Progenitor cell of endocrine pancreas (in vitro differentiated cells): ENCODE measurements at regions not wholly inside any gene's neighbourhood (a gene's known extent, or its start where the extent isn't known, plus 50 kb on each side); places are given as distances from the start of the nearest gene placed in this dataset.

Source experiments
- DNase-seq: peaks from one replicate; pipeline ENCODE4 v3.0.0; 2021; ENCODE audit warnings: low spot score; ENCODE audit not compliant: unreplicated experiment
- H3K27ac Mint-ChIP-seq: 2 replicates; pipeline ENCODE4 v1.8.0; 2021; ENCODE audit warnings: mild to moderate bottlenecking, moderate library complexity, mixed read lengths
- H3K27me3 Mint-ChIP-seq: 2 replicates; pipeline ENCODE4 v1.8.0; 2021; ENCODE audit warnings: mixed read lengths
- H3K36me3 Mint-ChIP-seq: 2 replicates; pipeline ENCODE4 v1.8.0; 2022; ENCODE audit warnings: mixed read lengths; ENCODE audit not compliant: insufficient read depth
- H3K4me1 Mint-ChIP-seq: 2 replicates; pipeline ENCODE4 v1.8.0; 2021; ENCODE audit warnings: low read depth, mixed read lengths
- H3K4me3 Mint-ChIP-seq: 2 replicates; pipeline ENCODE4 v1.8.0; 2021; ENCODE audit warnings: low read depth, mild to moderate bottlenecking, moderate library complexity, mixed read lengths
- H3K9me3 Mint-ChIP-seq: 2 replicates; pipeline ENCODE4 v1.8.0; 2021; ENCODE audit warnings: low read depth, mixed read lengths
- CTCF ChIP-seq: fragments of 200-600 bp; sonication (generic); IDR thresholded peaks from one replicate; pipeline ENCODE4 v1.5.0; 2021; ENCODE audit warnings: antibody characterized with exemption, mild to moderate bottlenecking; ENCODE audit not compliant: unreplicated experiment

GRCh38 chr2:163368655-163369054 is 367.2 kb downstream of the FIGN start:
- H3K36me3 Mint-ChIP-seq = no peaks in the 10 kb centered on the region
- no peak for TF ChIP-seq CTCF
- H3K27me3 Mint-ChIP-seq = no peaks in the 10 kb centered on the region
- no peak overlapping the region for H3K27ac Mint-ChIP-seq
- no peak overlapping the region for H3K4me3 Mint-ChIP-seq
- H3K4me1 Mint-ChIP-seq = peaks cover 4% of the 10 kb centered on the region
- H3K9me3 Mint-ChIP-seq = peaks cover 5% of the 10 kb centered on the region
- DNase-seq = no peak

GRCh38 chr2:163367825-163368582 is 367.8 kb downstream of the FIGN start:
- Mint-ChIP-seq H3K4me1 (peaks cover 4% of the 10 kb centered on the region), H3K36me3 (no peaks in the 10 kb centered on the region), H3K27me3 (no peaks in the 10 kb centered on the region), H3K9me3 (peaks cover 7% of the 10 kb centered on the region), H3K4me3 (no peak overlapping the region), H3K27ac (no peak overlapping the region)
- DNase-seq = no peak
- TF ChIP-seq CTCF = no peak

- H3K4me3 Mint-ChIP-seq = no peak overlapping the region
- TF ChIP-seq CTCF = no peak
- DNase-seq = no peak
- H3K27me3 Mint-ChIP-seq = no peaks in the 10 kb centered on the region
- peaks cover 15% of the 10 kb centered on the region for H3K9me3 Mint-ChIP-seq
- H3K4me1 Mint-ChIP-seq = peaks cover 4% of the 10 kb centered on the region
- H3K36me3 Mint-ChIP-seq = no peaks in the 10 kb centered on the region
- no peak overlapping the region for H3K27ac Mint-ChIP-seq
These were observed 371.1 kb downstream of the FIGN start for GRCh38 chr2:163364736-163365135.

GRCh38 chr2:163353551-163353950 is 382.3 kb downstream of the FIGN start:
- Mint-ChIP-seq H3K27ac (no peak overlapping the region), H3K36me3 (no peaks in the 10 kb centered on the region), H3K4me3 (no peak overlapping the region), H3K27me3 (peaks cover 7% of the 10 kb centered on the region), H3K9me3 (no peaks in the 10 kb centered on the region), H3K4me1 (peaks cover 10% of the 10 kb centered on the region)
- TF ChIP-seq CTCF = no peak
- DNase-seq = no peak

GRCh38 chr2:163351966-163352365 is 383.8 kb downstream of the FIGN start:
- no peak for DNase-seq
- H3K36me3 Mint-ChIP-seq = no peaks in the 10 kb centered on the region
- TF ChIP-seq CTCF = no peak
- peaks cover 20% of the 10 kb centered on the region for H3K4me1 Mint-ChIP-seq
- no peak overlapping the region for H3K4me3 Mint-ChIP-seq
- no peaks in the 10 kb centered on the region for H3K9me3 Mint-ChIP-seq
- peaks cover 7% of the 10 kb centered on the region for H3K27me3 Mint-ChIP-seq
- no peak overlapping the region for H3K27ac Mint-ChIP-seq
